Sigmoid colon (tissue), 3 donors: ENCODE measurements at regions not wholly inside any gene's neighbourhood (a gene's known extent, or its start where the extent isn't known, plus 50 kb on each side); places are given as distances from the start of the nearest gene placed in this dataset.

Source experiments
- POLR2A ChIP-seq, 2 donors: fragments of 450-650 bp; IDR thresholded peaks; one replicate each; pipeline ENCODE4 v1.6.1; 2016; ENCODE audit warnings: antibody characterized with exemption in 2 of 2, mild to moderate bottlenecking in 2 of 2, moderate library complexity in 2 of 2
- TF ChIP-seq, protein P1 (sequence below), 4 experiments: fragments of 450-650 bp in 3 of 4; fragments of 200-600 bp in 1 of 4; IDR thresholded peaks; one replicate each; pipeline ENCODE4 v1.5.1; 2016 to 2019; ENCODE audit warnings: antibody characterized with exemption in 4 of 4, mild to moderate bottlenecking in 3 of 4, moderate library complexity in 2 of 4

DNA sequence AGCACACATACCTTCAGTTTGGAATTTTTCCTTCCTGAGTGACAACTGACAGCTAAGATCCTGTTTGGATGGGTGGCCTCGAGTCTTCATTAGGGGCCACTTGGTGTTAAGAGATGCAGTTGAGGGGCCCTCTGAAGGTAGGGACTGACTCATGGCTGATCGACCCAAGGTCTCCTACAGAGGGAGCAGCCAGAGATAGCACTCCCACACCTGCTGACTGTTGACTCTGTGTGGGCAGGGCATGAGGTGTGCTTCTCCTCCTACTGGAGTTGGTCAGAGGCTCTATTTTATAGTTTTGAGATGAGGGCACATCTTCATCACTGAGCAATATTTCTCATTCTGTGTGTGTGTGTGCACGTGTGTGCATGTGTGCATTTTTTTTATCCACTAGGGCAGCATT, 378.8 kb upstream of the PODXL start:
- TF ChIP-seq, protein P1, sequence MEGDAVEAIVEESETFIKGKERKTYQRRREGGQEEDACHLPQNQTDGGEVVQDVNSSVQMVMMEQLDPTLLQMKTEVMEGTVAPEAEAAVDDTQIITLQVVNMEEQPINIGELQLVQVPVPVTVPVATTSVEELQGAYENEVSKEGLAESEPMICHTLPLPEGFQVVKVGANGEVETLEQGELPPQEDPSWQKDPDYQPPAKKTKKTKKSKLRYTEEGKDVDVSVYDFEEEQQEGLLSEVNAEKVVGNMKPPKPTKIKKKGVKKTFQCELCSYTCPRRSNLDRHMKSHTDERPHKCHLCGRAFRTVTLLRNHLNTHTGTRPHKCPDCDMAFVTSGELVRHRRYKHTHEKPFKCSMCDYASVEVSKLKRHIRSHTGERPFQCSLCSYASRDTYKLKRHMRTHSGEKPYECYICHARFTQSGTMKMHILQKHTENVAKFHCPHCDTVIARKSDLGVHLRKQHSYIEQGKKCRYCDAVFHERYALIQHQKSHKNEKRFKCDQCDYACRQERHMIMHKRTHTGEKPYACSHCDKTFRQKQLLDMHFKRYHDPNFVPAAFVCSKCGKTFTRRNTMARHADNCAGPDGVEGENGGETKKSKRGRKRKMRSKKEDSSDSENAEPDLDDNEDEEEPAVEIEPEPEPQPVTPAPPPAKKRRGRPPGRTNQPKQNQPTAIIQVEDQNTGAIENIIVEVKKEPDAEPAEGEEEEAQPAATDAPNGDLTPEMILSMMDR (IDR thresholded peaks at IDR 0.05), result no peak
- TF ChIP-seq POLR2A (IDR thresholded peaks at IDR 0.05), result no peak
